GM23338 (cell line): ENCODE measurements at regions not wholly inside any gene's neighbourhood (a gene's known extent, or its start where the extent isn't known, plus 50 kb on each side); places are given as distances from the start of the nearest gene placed in this dataset.

Experiments used
- ATAC-seq: fragments of 200-7000 bp; cut with Tn5 transposase; 3 replicates; pipeline ENCODE4 v1.9.1; 2020
- DNase-seq: peaks from one replicate; pipeline ENCODE4 v3.0.0-alpha.2; 2015; ENCODE audit warnings: low spot score
- H2AFZ ChIP-seq: fragments of 200-600 bp; sonication (generic); 2 replicates; pipeline ENCODE4 v1.8.0; 2016; ENCODE audit warnings: antibody characterized with exemption, mild to moderate bottlenecking, moderate library complexity
- H3F3A ChIP-seq: fragments of 200-600 bp; sonication (generic); replicated peaks from 2 replicates; pipeline ENCODE4 v1.8.0; 2017; ENCODE audit warnings: antibody characterized with exemption, mixed run types, low read depth
- H3K27ac ChIP-seq: fragments of 200-600 bp; sonication (generic); 2 replicates; pipeline ENCODE4 v1.6.1; 2016; ENCODE audit warnings: low read depth
- H3K27me3 ChIP-seq: fragments of 200-600 bp; sonication (generic); 2 replicates; pipeline ENCODE4 v1.8.0; 2016; ENCODE audit warnings: mild to moderate bottlenecking, mixed run types, moderate library complexity; ENCODE audit not compliant: insufficient read depth
- H3K36me3 ChIP-seq: fragments of 200-600 bp; sonication (generic); 2 replicates; pipeline ENCODE4 v1.8.0; 2016; ENCODE audit warnings: mild to moderate bottlenecking; ENCODE audit not compliant: insufficient read depth
- H3K4me1 ChIP-seq: fragments of 200-600 bp; sonication (generic); 2 replicates; pipeline ENCODE4 v1.8.0; 2016; ENCODE audit warnings: mild to moderate bottlenecking, moderate library complexity; ENCODE audit not compliant: insufficient read depth
- H3K4me2 ChIP-seq: fragments of 200-600 bp; sonication (generic); 2 replicates; pipeline ENCODE4 v1.7.1; 2017; ENCODE audit warnings: mixed run types
- H3K4me3 ChIP-seq: fragments of 200-600 bp; sonication (generic); 2 replicates; pipeline ENCODE4 v1.6.1; 2016; ENCODE audit warnings: mixed run types
- H3K79me2 ChIP-seq: fragments of 200-600 bp; sonication (generic); replicated peaks from 2 replicates; pipeline ENCODE4 v1.8.0; 2017; ENCODE audit warnings: mild to moderate bottlenecking; ENCODE audit not compliant: insufficient read depth
- H3K9me2 ChIP-seq: fragments of 200-600 bp; sonication (generic); 2 replicates; pipeline ENCODE4 v1.8.0; 2017; ENCODE audit not compliant: insufficient read depth
- H4K20me1 ChIP-seq: fragments of 200-600 bp; sonication (generic); replicated peaks from 2 replicates; pipeline ENCODE4 v1.8.0; 2017; ENCODE audit warnings: mild to moderate bottlenecking; ENCODE audit not compliant: insufficient read depth
- H3K27ac Mint-ChIP-seq: 2 replicates; pipeline ENCODE4 v1.8.0; 2020; ENCODE audit warnings: inconsistent platforms, mild to moderate bottlenecking, moderate library complexity, mixed read lengths
- H3K27me3 Mint-ChIP-seq: 3 replicates; pipeline ENCODE4 v1.8.0; 2022; ENCODE audit warnings: low read depth, mild to moderate bottlenecking, moderate library complexity, mixed read lengths, inconsistent platforms; ENCODE audit not compliant: insufficient read depth, poor library complexity
- H3K36me3 Mint-ChIP-seq: 3 replicates; pipeline ENCODE4 v1.8.0; 2021; ENCODE audit warnings: low read depth, mild to moderate bottlenecking, inconsistent platforms, moderate library complexity, mixed read lengths
- H3K4me1 Mint-ChIP-seq: 3 replicates; pipeline ENCODE4 v1.8.0; 2020; ENCODE audit warnings: mild to moderate bottlenecking, inconsistent platforms, mixed read lengths
- H3K4me3 Mint-ChIP-seq: 3 replicates; pipeline ENCODE4 v1.8.0; 2021; ENCODE audit warnings: moderate library complexity, mild to moderate bottlenecking, inconsistent platforms, mixed read lengths
- H3K9me3 Mint-ChIP-seq: 3 replicates; pipeline ENCODE4 v1.8.0; 2020; ENCODE audit warnings: moderate library complexity, mild to moderate bottlenecking, inconsistent platforms, mixed read lengths
- CREB1 ChIP-seq: fragments of 250-450 bp; sonication (Bioruptor Pico); IDR thresholded peaks from 2 replicates; pipeline ENCODE4 v1.5.0; 2020; ENCODE audit warnings: low read depth, mild to moderate bottlenecking, moderate library complexity
- CTCF ChIP-seq, 2 experiments: fragments of 200-600 bp in 1 of 2; sonication (generic) in 1 of 2; conservative IDR thresholded peaks; 2 replicates each; pipeline versions ENCODE4 v1.5.1 to v1.6.1; 2016 to 2017; ENCODE audit warnings: antibody characterized with exemption in 2 of 2, low read depth in 2 of 2, mild to moderate bottlenecking in 2 of 2, moderate library complexity in 1 of 2
- ETS1 ChIP-seq: IDR thresholded peaks from 2 replicates; pipeline ENCODE4 v1.6.1; 2016; ENCODE audit warnings: antibody characterized with exemption
- EZH2 ChIP-seq: fragments of 200-600 bp; sonication (generic); IDR thresholded peaks from one replicate; pipeline ENCODE4 v1.8.0; 2017; ENCODE audit warnings: antibody characterized with exemption, mild to moderate bottlenecking, low read depth; ENCODE audit not compliant: unreplicated experiment
- EZH2phosphoT487 ChIP-seq: fragments of 200-600 bp; sonication (generic); IDR thresholded peaks from one replicate; pipeline ENCODE4 v1.8.1; 2018; ENCODE audit warnings: antibody characterized with exemption; ENCODE audit not compliant: unreplicated experiment
- JUNB ChIP-seq: IDR thresholded peaks from one replicate; pipeline ENCODE4 v1.6.1; 2016; ENCODE audit warnings: antibody characterized with exemption; ENCODE audit not compliant: unreplicated experiment
- NANOG ChIP-seq: IDR thresholded peaks from 2 replicates; pipeline ENCODE4 v1.6.1; 2016; ENCODE audit warnings: antibody characterized with exemption, borderline replicate concordance
- POLR2AphosphoS5 ChIP-seq: IDR thresholded peaks from 2 replicates; pipeline ENCODE4 v1.6.1; 2016; ENCODE audit warnings: antibody characterized with exemption, low read depth
- REST ChIP-seq: IDR thresholded peaks from one replicate; pipeline ENCODE4 v1.6.1; 2018; ENCODE audit warnings: antibody characterized with exemption; ENCODE audit not compliant: unreplicated experiment
- STAT1 ChIP-seq: IDR thresholded peaks from one replicate; pipeline ENCODE4 v1.6.1; 2016; ENCODE audit warnings: antibody characterized with exemption; ENCODE audit not compliant: unreplicated experiment
- ZNF114 ChIP-seq: fragments of 250-450 bp; sonication (Bioruptor Pico); IDR thresholded peaks from 2 replicates; pipeline ENCODE4 v1.5.0; 2020; ENCODE audit warnings: mild to moderate bottlenecking, moderate library complexity
- ZNF331 ChIP-seq: fragments of 250-450 bp; sonication (Bioruptor Pico); IDR thresholded peaks from 2 replicates; pipeline ENCODE4 v1.5.0; 2020; ENCODE audit warnings: low read depth, mild to moderate bottlenecking, moderate library complexity
- ZNF462 ChIP-seq: fragments of 250-450 bp; sonication (Bioruptor Pico); IDR thresholded peaks from 2 replicates; pipeline ENCODE4 v1.5.0; 2020; ENCODE audit warnings: mild to moderate bottlenecking, moderate library complexity

- Histone ChIP-seq H3K36me3 (no peaks in the 10 kb centered on the region), H3K4me1 (no peaks in the 10 kb centered on the region), H2AFZ (no peak overlapping the region), H3K4me3 (no peak overlapping the region), H3K79me2 (no peaks in the 10 kb centered on the region), H4K20me1 (no peaks in the 10 kb centered on the region), H3K4me2 (no peak overlapping the region), H3K9me2 (no peaks in the 10 kb centered on the region), H3F3A (no peaks in the 10 kb centered on the region), H3K27ac (no peak overlapping the region), H3K27me3 (no peaks in the 10 kb centered on the region)
- peaks cover 16% of the 10 kb centered on the region; the same call in 2 of the 3 replicates for H3K36me3 Mint-ChIP-seq
- no peaks in the 10 kb centered on the region for H3K4me1 Mint-ChIP-seq
- ATAC-seq, result no peak
- no peak overlapping the region for H3K4me3 Mint-ChIP-seq
- TF ChIP-seq ETS1 (no peak), REST (no peak), EZH2 (no peak), POLR2AphosphoS5 (no peak), NANOG (no peak), ZNF114 (CRISPR knock-in tag) (no peak), CREB1 (no peak), ZNF331 (CRISPR knock-in tag) (no peak), ZNF462 (CRISPR knock-in tag) (no peak), CTCF (conservative IDR thresholded peaks at IDR 0.05; ENCODE audit: low read depth in 2 of 2) (no peak), STAT1 (no peak), EZH2phosphoT487 (no peak), JUNB (no peak)
- peaks cover 83% of the 10 kb centered on the region for H3K9me3 Mint-ChIP-seq
- H3K27me3 Mint-ChIP-seq, result no peaks in the 10 kb centered on the region
- H3K27ac Mint-ChIP-seq, result no peak overlapping the region
- DNase-seq, result no peak
These were observed 69.4 kb upstream of the ACTRT2 start for GRCh38 chr1:2951856-2952255.
